ENCODE measurements at regions not wholly inside any gene's neighbourhood (a gene's known extent, or its start where the extent isn't known, plus 50 kb on each side); places are given as distances from the start of the nearest gene placed in this dataset.
"Not testable (repeated sequence)": the region's sequence is repeated elsewhere in the genome, so short reads cannot be mapped to it uniquely, and the experiment has no call there.

- DNase-seq = no peak
Measured at GRCh38 chr2:215260097-215260677, 51.7 kb upstream of the ATIC start.

- DNase-seq = no peak
Measured at GRCh38 chr2:215249501-215249900, 62.4 kb upstream of the ATIC start.

GRCh38 chr2:215245919-215246318, 65.9 kb upstream of the ATIC start:
- not testable (repeated sequence) for DNase-seq

- DNase-seq = no peak
Measured at GRCh38 chr2:215241791-215242305, 70.0 kb upstream of the ATIC start.

- DNase-seq = peak; percentile 38
Measured at GRCh38 chr2:215238485-215239098, 73.3 kb upstream of the ATIC start.

- DNase-seq = no peak
Measured at GRCh38 chr2:215236131-215236530, 75.7 kb upstream of the ATIC start.

- not testable (repeated sequence) for DNase-seq
Measured at GRCh38 chr2:215220221-215220620, 81.8 kb upstream of the ABCA12 start.

- DNase-seq = no peak
Measured at GRCh38 chr2:215218587-215219577, 80.5 kb upstream of the ABCA12 start.

GRCh38 chr2:215216806-215217205, 78.4 kb upstream of the ABCA12 start:
- DNase-seq = no peak

- no peak for DNase-seq
Measured at GRCh38 chr2:215215637-215216036, 77.2 kb upstream of the ABCA12 start.

GRCh38 chr2:215210082-215210481, 71.7 kb upstream of the ABCA12 start:
- no peak for DNase-seq

GRCh38 chr2:215207791-215208367, 69.5 kb upstream of the ABCA12 start:
- DNase-seq = no peak

- no peak for DNase-seq
Measured at GRCh38 chr2:215207041-215207440, 68.6 kb upstream of the ABCA12 start.

- no peak for DNase-seq
Measured at GRCh38 chr2:215205787-215206186, 67.4 kb upstream of the ABCA12 start.

- DNase-seq = no peak
Measured at GRCh38 chr2:215191477-215191876, 53.1 kb upstream of the ABCA12 start.

GRCh38 chr2:215190588-215190987, 52.2 kb upstream of the ABCA12 start:
- no peak for DNase-seq

GRCh38 chr2:215189393-215189792, 51.0 kb upstream of the ABCA12 start:
- no peak for DNase-seq
